AG04450 (cell line): ENCODE measurements at regions not wholly inside any gene's neighbourhood (a gene's known extent, or its start where the extent isn't known, plus 50 kb on each side); places are given as distances from the start of the nearest gene placed in this dataset.

ENCODE experiments used
- CTCF ChIA-PET: fragments of 300-600, 350-600 bp; formaldehyde crosslinking; extraction: SDS; loops from one replicate; lab custom pipeline; 2022; ENCODE audit warnings: antibody characterized with exemption, inconsistent platforms; lab: Charles Lee
- POLR2A ChIA-PET: fragments of 350-600 bp; formaldehyde crosslinking; extraction: SDS; loops from one replicate; lab custom pipeline; 2021; ENCODE audit warnings: antibody characterized with exemption, inconsistent platforms; lab: Yijun Ruan, JAX
- DNase-seq: peaks from one replicate; pipeline ENCODE4 v3.0.0-alpha.2; 2011; ENCODE audit warnings: low read depth, low spot score
- H3K27ac ChIP-seq: one replicate; pipeline ENCODE4 v1.5.1; 2012; ENCODE audit warnings: low read depth, low read length, control low read depth
- H3K27me3 ChIP-seq: one replicate; pipeline ENCODE4 v1.6.0; 2012; ENCODE audit warnings: low read length; ENCODE audit not compliant: control insufficient read depth, insufficient read depth
- H3K4me3 ChIP-seq: 2 replicates; pipeline ENCODE4 v1.5.1; 2011; ENCODE audit warnings: mild to moderate bottlenecking, low read depth, low read length, control low read depth
- H3K9me3 ChIP-seq: 2 replicates; pipeline ENCODE4 v1.5.1; 2012; ENCODE audit warnings: low read length; ENCODE audit not compliant: control insufficient read depth, insufficient read depth
- CTCF ChIP-seq: IDR thresholded peaks from 2 replicates; pipeline ENCODE4 v1.5.1; 2011; ENCODE audit warnings: low read depth, low read length, control low read depth, inconsistent platforms

- POLR2A ChIA-PET = no interaction called here
- Histone ChIP-seq H3K9me3 (no peaks in the 10 kb centered on the region), H3K27me3 (no peaks in the 10 kb centered on the region), H3K27ac (no peak overlapping the region), H3K4me3 (no peak overlapping the region)
- TF ChIP-seq CTCF = no peak
- CTCF ChIA-PET = interaction anchor here (0.6 to 2.0 kb wide), 2 partner anchors 9 to 528 kb away, joined by 6 to 7 read pairs; no protein-coding TSS in a partner anchor
- no peak for DNase-seq
Observed at GRCh38 chr2:225131898-225132297, 89.6 kb upstream of the DOCK10 start.

- no peak for TF ChIP-seq CTCF
- no peak for DNase-seq
- Histone ChIP-seq H3K9me3 (no peaks in the 10 kb centered on the region), H3K27me3 (no peaks in the 10 kb centered on the region), H3K27ac (no peak overlapping the region), H3K4me3 (no peak overlapping the region)
- ChIA-PET POLR2A (no interaction called here), CTCF (no interaction called here)
Observed at GRCh38 chr2:225130093-225130492, 87.8 kb upstream of the DOCK10 start.

GRCh38 chr2:225124311-225125017 lies 82.2 kb upstream of the DOCK10 start:
- H3K9me3 ChIP-seq = no peaks in the 10 kb centered on the region
- H3K4me3 ChIP-seq = no peak overlapping the region
- no peak overlapping the region for H3K27ac ChIP-seq
- POLR2A ChIA-PET = no interaction called here
- CTCF ChIA-PET = interaction anchor here (0.6 to 1.4 kb wide), 8 partner anchors 18 to 1862 kb away, joined by 3 to 12 read pairs (median 3); no protein-coding TSS in a partner anchor
- H3K27me3 ChIP-seq = no peaks in the 10 kb centered on the region
- TF ChIP-seq CTCF = no peak
- no peak for DNase-seq

GRCh38 chr2:225122583-225123486 lies 80.6 kb upstream of the DOCK10 start:
- peak; percentile 55 for TF ChIP-seq CTCF
- Histone ChIP-seq H3K9me3 (no peaks in the 10 kb centered on the region), H3K4me3 (no peak overlapping the region), H3K27me3 (no peaks in the 10 kb centered on the region), H3K27ac (no peak overlapping the region)
- POLR2A ChIA-PET = no interaction called here
- no peak for DNase-seq
- CTCF ChIA-PET = interaction anchor here (0.6 to 2.3 kb wide), 16 partner anchors 8 to 1882 kb away, joined by 3 to 52 read pairs (median 4); no protein-coding TSS in a partner anchor
